A673 (cell line): ENCODE measurements at regions not wholly inside any gene's neighbourhood (a gene's known extent, or its start where the extent isn't known, plus 50 kb on each side); places are given as distances from the start of the nearest gene placed in this dataset.

ENCODE experiments used
- BruUV-seq: library from RNA; stranded (reverse); fragments of 400-500 nt; replicated peaks from 2 replicates; lab custom pipeline; 2021; lab: Mats Ljungman, UMichigan
- CTCF ChIA-PET: fragments of 300-600 bp; sonication (Branson Sonifier 250); formaldehyde crosslinking; loops from one replicate; lab custom pipeline; 2022; ENCODE audit warnings: antibody characterized with exemption; lab: Charles Lee
- POLR2A ChIA-PET: fragments of 300-600 bp; sonication (Branson Sonifier 250); formaldehyde crosslinking; loops from one replicate; lab custom pipeline; 2022; ENCODE audit warnings: antibody characterized with exemption; ENCODE audit not compliant: low non-redundant PET; lab: Charles Lee
- DNase-seq: peaks from one replicate; pipeline ENCODE4 v3.0.0-alpha.2; 2015; ENCODE audit warnings: low spot score
- H3K27ac ChIP-seq: fragments of 200-600 bp; sonication (generic); 2 replicates; pipeline ENCODE4 v1.5.1; 2016; ENCODE audit warnings: mixed run types, low read depth, mild to moderate bottlenecking, mixed read lengths, antibody characterized with exemption, low read length; ENCODE audit not compliant: poor library complexity, severe bottlenecking
- H3K27me3 ChIP-seq: fragments of 200-600 bp; sonication (generic); replicated peaks from 2 replicates; pipeline ENCODE4 v1.6.1; 2017; ENCODE audit warnings: mixed run types, low read depth, mild to moderate bottlenecking, mixed read lengths, antibody characterized with exemption, low read length; ENCODE audit not compliant: insufficient read depth, poor library complexity
- H3K36me3 ChIP-seq: fragments of 200-600 bp; sonication (generic); 2 replicates; pipeline ENCODE4 v1.6.1; 2016; ENCODE audit warnings: mixed run types, mild to moderate bottlenecking, mixed read lengths, antibody characterized with exemption, low read length; ENCODE audit not compliant: insufficient read depth, poor library complexity, severe bottlenecking
- H3K4me1 ChIP-seq: fragments of 200-600 bp; sonication (generic); 2 replicates; pipeline ENCODE4 v1.6.1; 2017; ENCODE audit warnings: mixed run types, mild to moderate bottlenecking, mixed read lengths, antibody characterized with exemption, low read length; ENCODE audit not compliant: insufficient read depth, poor library complexity, severe bottlenecking
- H3K4me3 ChIP-seq: fragments of 200-600 bp; sonication (generic); 2 replicates; pipeline ENCODE4 v1.5.1; 2016; ENCODE audit warnings: low read depth, mixed run types, mild to moderate bottlenecking, mixed read lengths, low read length; ENCODE audit not compliant: poor library complexity, severe bottlenecking
- H3K9me3 ChIP-seq: fragments of 200-600 bp; sonication (generic); 2 replicates; pipeline ENCODE4 v1.6.1; 2016; ENCODE audit warnings: mixed run types, low read depth, mild to moderate bottlenecking, mixed read lengths, antibody characterized with exemption, low read length; ENCODE audit not compliant: poor library complexity, severe bottlenecking
- EZH2 ChIP-seq: fragments of 200-600 bp; sonication (generic); IDR thresholded peaks from 2 replicates; pipeline ENCODE4 v1.6.1; 2017; ENCODE audit warnings: borderline replicate concordance, low read depth, mild to moderate bottlenecking, mixed read lengths, antibody characterized with exemption, low read length; ENCODE audit not compliant: poor library complexity, severe bottlenecking
- intact Hi-C: fragments of 100-400 bp; cut with micrococcal nuclease; formaldehyde crosslinking; loops from one replicate; pipeline ENCODE4 v1.10.0; 2022; ENCODE audit not compliant: unreplicated experiment
- TF ChIP-seq, protein P1 (sequence below): fragments of 300-800, 200-600 bp; sonication (generic); conservative IDR thresholded peaks from 2 replicates; pipeline ENCODE4 v1.5.1; 2017; ENCODE audit warnings: low read depth, mild to moderate bottlenecking, antibody characterized with exemption, low read length, moderate library complexity, mixed read lengths

DNA sequence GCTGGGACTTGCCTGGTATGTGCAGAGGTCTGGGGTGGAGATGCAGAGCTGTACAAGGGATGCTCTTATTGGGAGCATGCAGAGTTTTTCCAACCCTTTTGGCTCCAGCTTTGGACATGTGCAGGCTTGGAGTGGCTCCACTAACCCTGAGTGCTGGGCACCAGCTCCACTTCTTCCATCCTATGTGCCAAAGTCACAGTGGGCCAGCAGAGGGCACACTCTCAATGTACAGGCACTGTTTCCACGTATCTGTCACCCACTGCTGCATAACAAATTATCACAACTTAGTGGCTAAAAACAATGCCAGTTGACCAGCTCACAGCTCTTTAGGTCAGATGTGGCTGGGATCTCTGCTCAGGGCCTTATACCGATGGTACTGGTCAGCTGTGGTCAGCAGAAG, 631.8 kb downstream of the AJAP1 start:
- Histone ChIP-seq H3K4me1 (no peaks in the 10 kb centered on the region), H3K27ac (no peak overlapping the region), H3K36me3 (no peaks in the 10 kb centered on the region), H3K27me3 (no peaks in the 10 kb centered on the region), H3K4me3 (no peak overlapping the region), H3K9me3 (no peaks in the 10 kb centered on the region)
- CTCF ChIA-PET: interaction anchor here (0.6 kb wide), 1 partner anchor 69 kb away, joined by 3 read pairs; no protein-coding TSS in a partner anchor
- POLR2A ChIA-PET: no interaction called here
- intact Hi-C loops: no loop called here
- TF ChIP-seq, protein P1, sequence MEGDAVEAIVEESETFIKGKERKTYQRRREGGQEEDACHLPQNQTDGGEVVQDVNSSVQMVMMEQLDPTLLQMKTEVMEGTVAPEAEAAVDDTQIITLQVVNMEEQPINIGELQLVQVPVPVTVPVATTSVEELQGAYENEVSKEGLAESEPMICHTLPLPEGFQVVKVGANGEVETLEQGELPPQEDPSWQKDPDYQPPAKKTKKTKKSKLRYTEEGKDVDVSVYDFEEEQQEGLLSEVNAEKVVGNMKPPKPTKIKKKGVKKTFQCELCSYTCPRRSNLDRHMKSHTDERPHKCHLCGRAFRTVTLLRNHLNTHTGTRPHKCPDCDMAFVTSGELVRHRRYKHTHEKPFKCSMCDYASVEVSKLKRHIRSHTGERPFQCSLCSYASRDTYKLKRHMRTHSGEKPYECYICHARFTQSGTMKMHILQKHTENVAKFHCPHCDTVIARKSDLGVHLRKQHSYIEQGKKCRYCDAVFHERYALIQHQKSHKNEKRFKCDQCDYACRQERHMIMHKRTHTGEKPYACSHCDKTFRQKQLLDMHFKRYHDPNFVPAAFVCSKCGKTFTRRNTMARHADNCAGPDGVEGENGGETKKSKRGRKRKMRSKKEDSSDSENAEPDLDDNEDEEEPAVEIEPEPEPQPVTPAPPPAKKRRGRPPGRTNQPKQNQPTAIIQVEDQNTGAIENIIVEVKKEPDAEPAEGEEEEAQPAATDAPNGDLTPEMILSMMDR: peak; percentile 27; the same call in 1 of the 2 replicates
- TF ChIP-seq EZH2: no peak
- DNase-seq: peak; percentile 4
- no TSS peak for BruUV-seq

GRCh38 chr1:5274527-5274926, 620.1 kb downstream of the AJAP1 start:
- Histone ChIP-seq H3K36me3 (no peaks in the 10 kb centered on the region), H3K9me3 (peaks cover 3% of the 10 kb centered on the region), H3K4me1 (no peaks in the 10 kb centered on the region), H3K4me3 (no peak overlapping the region), H3K27ac (no peak overlapping the region), H3K27me3 (no peaks in the 10 kb centered on the region)
- no peak for TF ChIP-seq EZH2
- TF ChIP-seq, protein P1: no peak
- BruUV-seq: no TSS peak
- DNase-seq: no peak
- ChIA-PET CTCF (no interaction called here), POLR2A (no interaction called here)
- intact Hi-C loops: no loop called here

- H3K36me3 ChIP-seq: no peaks in the 10 kb centered on the region
- intact Hi-C loops: no loop called here
- H3K4me1 ChIP-seq: no peaks in the 10 kb centered on the region
- ChIA-PET CTCF (no interaction called here), POLR2A (no interaction called here)
- DNase-seq: peak; percentile 4
- TF ChIP-seq, protein P1: no peak
- no peak for TF ChIP-seq EZH2
- BruUV-seq: no TSS peak
- no peak overlapping the region for H3K4me3 ChIP-seq
- H3K27me3 ChIP-seq: no peaks in the 10 kb centered on the region
- H3K27ac ChIP-seq: no peak overlapping the region
- H3K9me3 ChIP-seq: peaks cover 3% of the 10 kb centered on the region
Observed at GRCh38 chr1:5273280-5274003, 619.0 kb downstream of the AJAP1 start.
